ENCODE measurements at regions not wholly inside any gene's neighbourhood (a gene's known extent, or its start where the extent isn't known, plus 50 kb on each side); places are given as distances from the start of the nearest gene placed in this dataset.

DNA sequence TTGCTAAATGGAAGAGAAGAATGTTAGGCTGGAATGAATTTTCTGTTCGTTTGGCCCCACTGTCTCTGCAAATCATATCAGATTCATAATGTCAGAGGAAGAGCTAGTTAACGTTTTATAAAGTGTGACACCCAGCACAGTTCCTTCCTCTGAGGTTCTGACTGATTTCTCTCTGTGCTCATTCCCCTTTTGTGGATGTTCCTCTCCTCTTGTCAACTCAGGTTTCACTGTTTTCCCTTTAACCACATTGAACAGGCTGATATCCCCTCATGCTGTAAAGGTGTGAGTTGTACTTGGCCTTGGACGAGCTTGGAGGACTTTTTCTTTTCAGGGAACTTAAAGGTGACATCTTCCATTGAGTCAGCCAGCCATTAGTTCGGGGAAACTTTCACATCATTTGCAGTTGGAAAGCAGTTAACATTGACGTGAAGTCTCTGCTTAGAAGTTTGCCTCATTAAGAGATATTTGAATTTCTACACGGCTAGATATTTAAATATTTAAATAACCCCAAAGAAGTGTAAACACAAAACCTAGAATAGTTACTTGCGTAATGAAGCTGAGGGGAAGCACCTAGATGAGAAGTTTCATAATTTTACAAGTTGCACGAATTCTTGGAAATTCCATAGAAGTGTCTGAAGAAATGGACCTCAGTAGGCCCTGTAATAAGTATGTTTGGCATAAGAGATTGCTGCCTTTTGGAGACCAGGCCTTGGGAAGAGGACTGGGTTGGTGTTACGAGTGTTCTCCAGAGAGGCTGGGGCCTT lies 101.5 kb upstream of the EGR2 start:
- peak overlapping the region; percentile 23 for H3K27ac Mint-ChIP-seq
- ChIA-PET CTCF (no interaction called here), POLR2A (no interaction called here)
- TF ChIP-seq CTCF (IDR thresholded peaks at IDR 0.05) = no peak
- H3K4me1 Mint-ChIP-seq (ENCODE audit: low read depth) = peaks cover 15% of the 10 kb centered on the region
- no peaks in the 10 kb centered on the region for H3K9me3 Mint-ChIP-seq
- no peak overlapping the region for H3K4me3 Mint-ChIP-seq
- DNase-seq (no peak), ATAC-seq (no peak)
- intact Hi-C loops (cut with micrococcal nuclease) = no loop called here
- peaks cover 17% of the 10 kb centered on the region for H3K27me3 Mint-ChIP-seq
- H3K36me3 Mint-ChIP-seq (ENCODE audit: low read depth) = no peaks in the 10 kb centered on the region

GRCh38 chr10:62916141-62916603 lies 100.0 kb upstream of the EGR2 start:
- ChIA-PET CTCF (interaction anchor here (0.8 kb wide), 1 partner anchor 18 kb away, joined by 3 read pairs; no protein-coding TSS in a partner anchor), POLR2A (no interaction called here)
- H3K4me1 Mint-ChIP-seq (ENCODE audit: low read depth) = peaks cover 15% of the 10 kb centered on the region
- intact Hi-C loops (cut with micrococcal nuclease) = no loop called here
- peaks cover 14% of the 10 kb centered on the region for H3K27me3 Mint-ChIP-seq
- H3K4me3 Mint-ChIP-seq = no peak overlapping the region
- no peak for DNase-seq
- ATAC-seq = no peak
- no peak for TF ChIP-seq CTCF (IDR thresholded peaks at IDR 0.05)
- no peaks in the 10 kb centered on the region for H3K9me3 Mint-ChIP-seq
- H3K36me3 Mint-ChIP-seq (ENCODE audit: low read depth) = no peaks in the 10 kb centered on the region
- no peak overlapping the region for H3K27ac Mint-ChIP-seq

DNA sequence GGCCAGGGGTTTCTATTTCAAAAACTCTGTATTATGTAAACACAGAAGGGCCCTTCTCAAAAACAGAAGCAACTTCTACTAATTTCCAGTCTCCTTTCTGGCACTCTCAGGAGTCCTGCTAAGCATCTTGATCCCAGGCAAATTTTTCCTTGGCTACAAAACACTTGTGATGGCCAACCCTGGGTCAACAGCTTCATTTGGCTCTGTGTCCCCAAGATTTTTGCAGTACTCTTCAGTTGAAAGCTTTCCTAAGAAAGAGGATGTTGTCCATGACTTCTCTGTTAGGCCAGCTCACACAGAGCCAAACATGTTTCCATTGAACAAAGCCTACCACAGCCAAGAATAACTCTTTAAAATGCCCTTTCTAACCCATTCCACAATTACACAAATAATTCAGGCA lies 99.0 kb upstream of the EGR2 start:
- DNase-seq = no peak
- no peak for ATAC-seq
- no peak for TF ChIP-seq CTCF (IDR thresholded peaks at IDR 0.05)
- ChIA-PET POLR2A (no interaction called here), CTCF (interaction anchor here (0.6 to 2.2 kb wide), 2 partner anchors 9 to 1092 kb away, joined by 3 to 6 read pairs; no protein-coding TSS in a partner anchor)
- no peak overlapping the region for H3K27ac Mint-ChIP-seq
- intact Hi-C loops (cut with micrococcal nuclease) = no loop called here
- H3K27me3 Mint-ChIP-seq = peaks cover 14% of the 10 kb centered on the region
- no peak overlapping the region for H3K4me3 Mint-ChIP-seq
- peaks cover 15% of the 10 kb centered on the region for H3K4me1 Mint-ChIP-seq (ENCODE audit: low read depth)
- no peaks in the 10 kb centered on the region for H3K9me3 Mint-ChIP-seq
- H3K36me3 Mint-ChIP-seq (ENCODE audit: low read depth) = no peaks in the 10 kb centered on the region

DNA sequence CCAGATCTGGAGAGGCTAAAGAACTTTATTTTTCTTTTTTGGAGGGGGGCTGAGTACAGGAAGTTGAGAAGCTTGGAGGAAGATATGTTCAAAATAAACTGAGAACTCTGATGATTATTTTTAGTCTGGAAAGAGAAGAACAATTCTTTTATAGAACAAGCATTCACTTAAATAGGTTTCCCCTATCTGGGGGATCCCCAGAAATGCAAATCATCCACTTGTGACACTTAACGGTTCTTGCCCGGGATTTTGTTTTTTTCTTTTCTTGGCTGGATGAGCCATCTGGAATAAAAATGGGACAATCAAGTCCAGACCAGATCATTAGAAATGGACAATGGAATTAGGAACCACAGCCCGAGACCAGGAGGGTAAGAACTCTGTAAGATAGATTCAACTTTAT lies 95.9 kb upstream of the EGR2 start:
- no peaks in the 10 kb centered on the region for H3K36me3 Mint-ChIP-seq (ENCODE audit: low read depth)
- H3K9me3 Mint-ChIP-seq = no peaks in the 10 kb centered on the region
- H3K27ac Mint-ChIP-seq = no peak overlapping the region
- ChIA-PET CTCF (no interaction called here), POLR2A (no interaction called here)
- DNase-seq = no peak
- no peak for TF ChIP-seq CTCF (IDR thresholded peaks at IDR 0.05)
- intact Hi-C loops (cut with micrococcal nuclease) = no loop called here
- peaks cover 2% of the 10 kb centered on the region for H3K4me1 Mint-ChIP-seq (ENCODE audit: low read depth)
- peaks cover 20% of the 10 kb centered on the region for H3K27me3 Mint-ChIP-seq
- ATAC-seq = no peak
- H3K4me3 Mint-ChIP-seq = no peak overlapping the region

DNA sequence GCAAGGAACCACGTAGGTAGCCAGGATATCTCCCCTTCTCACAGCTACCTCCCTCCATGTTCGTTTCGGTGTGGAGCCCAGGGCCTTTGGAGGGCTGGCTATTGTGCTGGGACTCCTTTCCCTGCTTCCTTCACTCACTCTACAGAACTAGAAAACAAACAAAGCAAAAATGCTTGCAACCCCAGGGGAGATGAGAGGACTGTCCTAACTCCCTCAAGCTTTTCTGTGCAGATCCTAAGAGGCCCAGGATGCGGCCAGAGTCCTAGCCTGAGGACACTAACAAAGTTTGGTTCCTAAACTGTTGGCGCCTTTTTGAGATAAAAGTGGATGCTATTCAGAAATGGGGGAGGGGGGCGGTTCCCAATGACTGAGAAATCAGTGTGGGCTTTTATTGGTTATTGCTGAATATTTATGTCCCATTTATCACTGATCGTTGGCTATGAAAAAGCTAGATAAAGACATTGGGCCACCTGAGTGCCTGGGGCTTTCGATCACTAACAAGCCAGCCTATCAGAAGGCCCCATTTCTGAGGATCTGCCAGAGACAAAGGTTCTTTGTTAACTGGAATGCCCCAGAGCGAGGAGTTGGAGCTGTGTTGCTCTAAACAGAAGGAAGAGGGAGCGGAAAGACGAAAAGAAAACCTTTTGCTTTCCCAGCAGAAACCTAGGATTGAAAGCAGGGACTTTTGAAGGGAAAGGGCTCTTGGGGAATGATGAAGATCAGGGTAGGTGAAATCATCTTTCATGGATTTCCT lies 95.2 kb upstream of the EGR2 start:
- DNase-seq (no peak), ATAC-seq (no peak)
- intact Hi-C loops (cut with micrococcal nuclease) = no loop called here
- TF ChIP-seq CTCF (IDR thresholded peaks at IDR 0.05) = no peak
- ChIA-PET CTCF (no interaction called here), POLR2A (no interaction called here)
- Mint-ChIP-seq H3K4me3 (no peak overlapping the region), H3K36me3 (ENCODE audit: low read depth) (no peaks in the 10 kb centered on the region), H3K27ac (no peak overlapping the region), H3K27me3 (peaks cover 20% of the 10 kb centered on the region), H3K4me1 (ENCODE audit: low read depth) (no peaks in the 10 kb centered on the region), H3K9me3 (no peaks in the 10 kb centered on the region)

Data from activated CD8-positive, alpha-beta T cell treated with anti-CD3 and anti-CD28 coated beads for 36 hours (primary cell).